GM18499 (cell line): ENCODE measurements at regions not wholly inside any gene's neighbourhood (a gene's known extent, or its start where the extent isn't known, plus 50 kb on each side); places are given as distances from the start of the nearest gene placed in this dataset.

Experiments
- ATAC-seq: cut with Tn5 transposase; IDR thresholded peaks from one replicate; pipeline ENCODE4 v1.9.1; 2021; ENCODE audit warnings: moderate number of reproducible peaks; ENCODE audit not compliant: insufficient read depth, unreplicated experiment

GRCh38 chr1:60757485-60757884 lies 324.9 kb upstream of the NFIA start:
- no peak for ATAC-seq

GRCh38 chr1:60753036-60753900 lies 329.1 kb upstream of the NFIA start:
- no peak for ATAC-seq

GRCh38 chr1:60751306-60751705 lies 331.1 kb upstream of the NFIA start:
- ATAC-seq: no peak

- no peak for ATAC-seq
These were observed 335.0 kb upstream of the NFIA start for GRCh38 chr1:60747353-60747752.

GRCh38 chr1:60746278-60746791 lies 336.0 kb upstream of the NFIA start:
- ATAC-seq: no peak

- ATAC-seq: no peak
These were observed 336.9 kb upstream of the NFIA start for GRCh38 chr1:60745484-60745883.

- no peak for ATAC-seq
These were observed 340.0 kb upstream of the NFIA start for GRCh38 chr1:60742339-60742738.

GRCh38 chr1:60740154-60740553 lies 342.2 kb upstream of the NFIA start:
- no peak for ATAC-seq

- no peak for ATAC-seq
These were observed 342.6 kb upstream of the NFIA start for GRCh38 chr1:60739729-60740128.

GRCh38 chr1:60732977-60733401 lies 349.4 kb upstream of the NFIA start:
- no peak for ATAC-seq

GRCh38 chr1:60731321-60731720 lies 351.0 kb upstream of the NFIA start:
- ATAC-seq: no peak

- ATAC-seq: no peak
These were observed 354.8 kb upstream of the NFIA start for GRCh38 chr1:60727552-60727951.

- ATAC-seq: no peak
These were observed 365.9 kb upstream of the NFIA start for GRCh38 chr1:60716472-60716871.

- no peak for ATAC-seq
These were observed 366.4 kb upstream of the NFIA start for GRCh38 chr1:60715970-60716369.

GRCh38 chr1:60709426-60709825 lies 372.9 kb upstream of the NFIA start:
- ATAC-seq: no peak

- no peak for ATAC-seq
These were observed 377.3 kb upstream of the NFIA start for GRCh38 chr1:60705026-60705425.

GRCh38 chr1:60703155-60703554 lies 379.2 kb upstream of the NFIA start:
- no peak for ATAC-seq

- ATAC-seq: no peak
These were observed 383.0 kb upstream of the NFIA start for GRCh38 chr1:60699325-60699724.

- no peak for ATAC-seq
These were observed 385.0 kb upstream of the NFIA start for GRCh38 chr1:60697204-60697994.

- no peak for ATAC-seq
These were observed 385.8 kb upstream of the NFIA start for GRCh38 chr1:60696512-60696911.

GRCh38 chr1:60695716-60696171 lies 386.6 kb upstream of the NFIA start:
- ATAC-seq: no peak
